SK-N-MC (cell line): ENCODE measurements at regions not wholly inside any gene's neighbourhood (a gene's known extent, or its start where the extent isn't known, plus 50 kb on each side); places are given as distances from the start of the nearest gene placed in this dataset.

Source experiments
- EZH2 ChIP-seq: fragments of 200-600 bp; sonication (generic); IDR thresholded peaks from one replicate; pipeline ENCODE4 v1.6.1; 2017; ENCODE audit warnings: antibody characterized with exemption
- POLR2AphosphoS5 ChIP-seq: IDR thresholded peaks from 2 replicates; pipeline ENCODE4 v1.6.1; 2012; ENCODE audit warnings: mild to moderate bottlenecking, low read depth, low read length, borderline replicate concordance

DNA sequence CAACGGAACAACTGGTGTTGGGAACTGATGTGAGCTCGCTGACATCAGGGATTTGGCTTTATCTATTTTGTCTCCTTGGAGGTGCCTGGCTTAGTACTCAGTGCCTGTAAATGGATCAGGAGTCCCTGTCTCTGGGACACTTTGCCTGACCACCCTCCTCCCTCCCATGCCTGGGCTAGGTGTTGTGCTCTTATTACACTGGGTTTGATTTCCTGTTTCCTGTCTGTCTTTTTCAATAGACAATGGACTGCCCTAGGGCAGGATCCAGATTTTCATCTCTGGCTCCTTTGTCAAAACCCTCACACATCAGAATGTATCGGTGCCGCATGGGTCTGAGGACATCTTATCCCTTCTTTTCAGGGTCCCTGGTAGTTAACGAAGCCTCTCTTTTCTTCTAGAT, 223.6 kb upstream of the ASIC2 start:
- TF ChIP-seq POLR2AphosphoS5: no peak
- TF ChIP-seq EZH2: no peak
